Lower leg skin (tissue), 4 donors: ENCODE measurements at regions not wholly inside any gene's neighbourhood (a gene's known extent, or its start where the extent isn't known, plus 50 kb on each side); places are given as distances from the start of the nearest gene placed in this dataset.

Source experiments
- DNase-seq, 2 donors: peaks; one replicate each; pipeline ENCODE4 v3.0.0-alpha.2; 2019; ENCODE audit warnings: low spot score in 2 of 2
- H3K4me3 ChIP-seq: fragments of 200-600 bp; sonication (generic); 2 replicates; pipeline ENCODE4 v1.5.1; 2017; ENCODE audit warnings: mild to moderate bottlenecking, low read depth; ENCODE audit not compliant: poor library complexity, severe bottlenecking
- CTCF ChIP-seq, 3 donors: fragments of 450-650 bp; IDR thresholded peaks; one replicate each; pipeline ENCODE4 v1.5.1; 2016; ENCODE audit warnings: antibody characterized with exemption in 3 of 3, mild to moderate bottlenecking in 3 of 3, moderate library complexity in 2 of 3
- POLR2A ChIP-seq, 2 donors: fragments of 450-650 bp; IDR thresholded peaks; one replicate each; pipeline ENCODE4 v1.6.1; 2016 to 2017; ENCODE audit warnings: antibody characterized with exemption in 2 of 2, mild to moderate bottlenecking in 1 of 2, moderate library complexity in 1 of 2
- WGBS, 2 donors: methylation state at CpG; one replicate each; pipeline ENCODE4 v1.1.5; 2018; 5-methylcytosine and 5-hydroxymethylcytosine counted together
- intact Hi-C: fragments of 100-400 bp; cut with DNase I; formaldehyde crosslinking; loops from one replicate; pipeline ENCODE4 v1.15.0; 2023; ENCODE audit warnings: low total_unique reads

GRCh38 chr1:37166005-37166404 lies 131.7 kb upstream of the GRIK3 start:
- TF ChIP-seq POLR2A (IDR thresholded peaks at IDR 0.05) (no peak), CTCF (IDR thresholded peaks at IDR 0.05) (no peak)
- no peak for DNase-seq
- intact Hi-C loops, result no loop called here
- H3K4me3 ChIP-seq, result no peak overlapping the region
- 96% methylated on average over 2 of the region's 2 CpGs for WGBS, 2 donors

- WGBS, 2 donors, result 69 to 81% methylated on average over 1 of the region's 1 CpG
- H3K4me3 ChIP-seq, result no peak overlapping the region
- intact Hi-C loops, result no loop called here
- DNase-seq, result no peak
- no peak for TF ChIP-seq CTCF (IDR thresholded peaks at IDR 0.05)
- TF ChIP-seq POLR2A (IDR thresholded peaks at IDR 0.05), result no peak
These were observed 133.2 kb upstream of the GRIK3 start for GRCh38 chr1:37167479-37167878.

- H3K4me3 ChIP-seq, result no peak overlapping the region
- no peak for TF ChIP-seq CTCF (IDR thresholded peaks at IDR 0.05)
- TF ChIP-seq POLR2A (IDR thresholded peaks at IDR 0.05), result no peak
- DNase-seq, result no peak
- intact Hi-C loops, result no loop called here
- WGBS, 2 donors, result 70 to 78% methylated on average over 2 of the region's 2 CpGs
These were observed 134.9 kb upstream of the GRIK3 start for GRCh38 chr1:37169241-37169640.

GRCh38 chr1:37169743-37170275 lies 135.5 kb upstream of the GRIK3 start:
- 85 to 87% methylated on average over 8 of the region's 8 CpGs for WGBS, 2 donors
- TF ChIP-seq POLR2A (IDR thresholded peaks at IDR 0.05) (no peak), CTCF (IDR thresholded peaks at IDR 0.05) (no peak)
- peak in 1 of 2 donors; percentile 59 for DNase-seq
- no peak overlapping the region for H3K4me3 ChIP-seq
- intact Hi-C loops, result no loop called here

GRCh38 chr1:37171691-37172090 lies 137.4 kb upstream of the GRIK3 start:
- DNase-seq, result peak in 1 of 2 donors; percentile 45
- TF ChIP-seq CTCF (IDR thresholded peaks at IDR 0.05) (no peak), POLR2A (IDR thresholded peaks at IDR 0.05) (no peak)
- H3K4me3 ChIP-seq, result no peak overlapping the region
- WGBS, 2 donors, result 68 to 82% methylated on average over 8 of the region's 8 CpGs
- intact Hi-C loops, result no loop called here

- 57 to 67% methylated on average over 3 of the region's 3 CpGs for WGBS, 2 donors
- DNase-seq, result no peak
- H3K4me3 ChIP-seq, result no peak overlapping the region
- TF ChIP-seq CTCF (IDR thresholded peaks at IDR 0.05) (no peak), POLR2A (IDR thresholded peaks at IDR 0.05) (no peak)
- intact Hi-C loops, result no loop called here
These were observed 140.0 kb upstream of the GRIK3 start for GRCh38 chr1:37174341-37174740.
